Neural progenitor cell (in vitro differentiated cells): ENCODE measurements at regions not wholly inside any gene's neighbourhood (a gene's known extent, or its start where the extent isn't known, plus 50 kb on each side); places are given as distances from the start of the nearest gene placed in this dataset.

Experiments
- EZH2 ChIP-seq: fragments of 200-600 bp; sonication (generic); IDR thresholded peaks from 2 replicates; pipeline ENCODE4 v1.6.1; 2017; ENCODE audit warnings: antibody characterized with exemption, mild to moderate bottlenecking, moderate library complexity
- TF ChIP-seq, protein P1 (sequence below): fragments of 200-600 bp; sonication (generic); IDR thresholded peaks from 2 replicates; pipeline ENCODE4 v1.5.1; 2017; ENCODE audit warnings: antibody characterized with exemption, mild to moderate bottlenecking

DNA sequence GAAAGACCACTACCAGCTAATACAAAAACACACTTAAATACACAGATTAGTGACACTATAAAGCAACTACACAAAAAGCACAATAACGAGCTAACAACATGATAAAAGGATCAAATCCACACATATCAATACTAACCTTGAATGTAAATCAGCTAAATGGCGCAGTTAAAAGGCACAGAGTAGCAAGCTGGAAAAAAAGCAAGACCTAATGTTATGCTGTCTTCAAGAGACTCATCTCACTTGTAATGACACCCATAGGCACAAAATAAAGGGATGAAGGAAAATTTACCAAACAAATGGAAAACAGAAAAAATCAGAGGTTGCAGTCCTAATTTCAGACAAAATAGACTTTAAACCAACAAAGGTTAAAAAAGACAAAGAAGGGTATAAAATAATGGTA, 86.3 kb downstream of the NUS1 start:
- TF ChIP-seq, protein P1, sequence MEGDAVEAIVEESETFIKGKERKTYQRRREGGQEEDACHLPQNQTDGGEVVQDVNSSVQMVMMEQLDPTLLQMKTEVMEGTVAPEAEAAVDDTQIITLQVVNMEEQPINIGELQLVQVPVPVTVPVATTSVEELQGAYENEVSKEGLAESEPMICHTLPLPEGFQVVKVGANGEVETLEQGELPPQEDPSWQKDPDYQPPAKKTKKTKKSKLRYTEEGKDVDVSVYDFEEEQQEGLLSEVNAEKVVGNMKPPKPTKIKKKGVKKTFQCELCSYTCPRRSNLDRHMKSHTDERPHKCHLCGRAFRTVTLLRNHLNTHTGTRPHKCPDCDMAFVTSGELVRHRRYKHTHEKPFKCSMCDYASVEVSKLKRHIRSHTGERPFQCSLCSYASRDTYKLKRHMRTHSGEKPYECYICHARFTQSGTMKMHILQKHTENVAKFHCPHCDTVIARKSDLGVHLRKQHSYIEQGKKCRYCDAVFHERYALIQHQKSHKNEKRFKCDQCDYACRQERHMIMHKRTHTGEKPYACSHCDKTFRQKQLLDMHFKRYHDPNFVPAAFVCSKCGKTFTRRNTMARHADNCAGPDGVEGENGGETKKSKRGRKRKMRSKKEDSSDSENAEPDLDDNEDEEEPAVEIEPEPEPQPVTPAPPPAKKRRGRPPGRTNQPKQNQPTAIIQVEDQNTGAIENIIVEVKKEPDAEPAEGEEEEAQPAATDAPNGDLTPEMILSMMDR, result no peak
- no peak for TF ChIP-seq EZH2
